ENCODE measurements at regions not wholly inside any gene's neighbourhood (a gene's known extent, or its start where the extent isn't known, plus 50 kb on each side); places are given as distances from the start of the nearest gene placed in this dataset.
A peak's percentile ranks its signal among the peaks of the same experiment; 100 is the strongest.
"Not testable (repeated sequence)": the region's sequence is repeated elsewhere in the genome, so short reads cannot be mapped to it uniquely, and the experiment has no call there.

GRCh38 chr12:54799966-54800365 lies 54.4 kb upstream of the MUCL1 start:
- H3K4me1 Mint-ChIP-seq (ENCODE audit: low read depth); H3K36me3 Mint-ChIP-seq (ENCODE audit: insufficient read depth in 2 of 2); H3K9me3 Mint-ChIP-seq; ATAC-seq (replicated peaks in 1 of 2); DNase-seq; H3K27me3 Mint-ChIP-seq (ENCODE audit: low read depth); H3K4me3 Mint-ChIP-seq; H3K27ac Mint-ChIP-seq: not testable (repeated sequence)

- DNase-seq (no peak), ATAC-seq (replicated peaks in 1 of 2) (no peak)
- no peaks in the 10 kb centered on the region for H3K36me3 Mint-ChIP-seq (ENCODE audit: insufficient read depth in 2 of 2)
- no peaks in the 10 kb centered on the region for H3K9me3 Mint-ChIP-seq
- H3K27ac Mint-ChIP-seq = no peak overlapping the region
- no peak overlapping the region for H3K4me3 Mint-ChIP-seq
- H3K27me3 Mint-ChIP-seq (ENCODE audit: low read depth) = no peaks in the 10 kb centered on the region
- no peaks in the 10 kb centered on the region for H3K4me1 Mint-ChIP-seq (ENCODE audit: low read depth)
These were observed 55.7 kb upstream of the MUCL1 start for GRCh38 chr12:54798651-54799050.

- DNase-seq (no peak), ATAC-seq (replicated peaks in 1 of 2) (no peak)
- H3K4me1 Mint-ChIP-seq (ENCODE audit: low read depth) = no peaks in the 10 kb centered on the region
- no peaks in the 10 kb centered on the region for H3K9me3 Mint-ChIP-seq
- no peak overlapping the region for H3K27ac Mint-ChIP-seq
- H3K27me3 Mint-ChIP-seq (ENCODE audit: low read depth) = no peaks in the 10 kb centered on the region
- no peak overlapping the region for H3K4me3 Mint-ChIP-seq
- H3K36me3 Mint-ChIP-seq (ENCODE audit: insufficient read depth in 2 of 2) = no peaks in the 10 kb centered on the region
These were observed 57.3 kb upstream of the MUCL1 start for GRCh38 chr12:54796991-54797390.

GRCh38 chr12:54795644-54796043 lies 58.7 kb upstream of the MUCL1 start:
- ATAC-seq (replicated peaks in 1 of 2) (no peak), DNase-seq (no peak)
- no peaks in the 10 kb centered on the region for H3K4me1 Mint-ChIP-seq (ENCODE audit: low read depth)
- no peak overlapping the region for H3K27ac Mint-ChIP-seq
- no peaks in the 10 kb centered on the region for H3K27me3 Mint-ChIP-seq (ENCODE audit: low read depth)
- no peak overlapping the region for H3K4me3 Mint-ChIP-seq
- no peaks in the 10 kb centered on the region for H3K36me3 Mint-ChIP-seq (ENCODE audit: insufficient read depth in 2 of 2)
- no peaks in the 10 kb centered on the region for H3K9me3 Mint-ChIP-seq

- peaks cover 14 to 16% of the 10 kb centered on the region in 2 donors for H3K9me3 Mint-ChIP-seq
These were observed 68.2 kb upstream of the MUCL1 start for GRCh38 chr12:54786081-54786480.

GRCh38 chr12:54784115-54784514 lies 70.2 kb upstream of the MUCL1 start:
- no peak for ATAC-seq (replicated peaks in 1 of 2)
- Mint-ChIP-seq H3K4me3 (no peak overlapping the region), H3K36me3 (ENCODE audit: insufficient read depth in 2 of 2) (peaks cover 6 to 11% of the 10 kb centered on the region in 2 donors), H3K4me1 (ENCODE audit: low read depth) (no peaks in the 10 kb centered on the region), H3K27me3 (ENCODE audit: low read depth) (no peaks in the 10 kb centered on the region), H3K27ac (no peak overlapping the region), H3K9me3 (peaks cover 14 to 16% of the 10 kb centered on the region in 2 donors)
- no peak for DNase-seq

More at GRCh38 chr12:54786081-54786480, 68.2 kb upstream of the MUCL1 start:
- Mint-ChIP-seq H3K27me3 (ENCODE audit: low read depth) (no peaks in the 10 kb centered on the region), H3K36me3 (ENCODE audit: insufficient read depth in 2 of 2) (peaks cover 6 to 11% of the 10 kb centered on the region in 2 donors), H3K27ac (no peak overlapping the region), H3K4me3 (no peak overlapping the region), H3K4me1 (ENCODE audit: low read depth) (no peaks in the 10 kb centered on the region)
- DNase-seq = no peak
- no peak for ATAC-seq (replicated peaks in 1 of 2)

- H3K27me3 Mint-ChIP-seq (ENCODE audit: low read depth); H3K4me1 Mint-ChIP-seq (ENCODE audit: low read depth); H3K9me3 Mint-ChIP-seq; ATAC-seq (replicated peaks in 1 of 2); H3K27ac Mint-ChIP-seq; DNase-seq; H3K4me3 Mint-ChIP-seq; H3K36me3 Mint-ChIP-seq (ENCODE audit: insufficient read depth in 2 of 2): not testable (repeated sequence)
These were observed 77.3 kb upstream of the MUCL1 start for GRCh38 chr12:54777031-54777430.

- H3K27me3 Mint-ChIP-seq (ENCODE audit: low read depth) = peaks cover 8% of the 10 kb centered on the region
- peaks cover 3 to 4% of the 10 kb centered on the region in 2 donors for H3K36me3 Mint-ChIP-seq (ENCODE audit: insufficient read depth in 2 of 2)
- DNase-seq (no peak), ATAC-seq (replicated peaks in 1 of 2) (no peak)
- peaks cover 0 to 4% of the 10 kb centered on the region in 2 donors for H3K9me3 Mint-ChIP-seq
- H3K4me1 Mint-ChIP-seq (ENCODE audit: low read depth) = peaks cover 6% of the 10 kb centered on the region
- no peak overlapping the region for H3K4me3 Mint-ChIP-seq
- H3K27ac Mint-ChIP-seq = no peak overlapping the region
These were observed 80.7 kb upstream of the MUCL1 start for GRCh38 chr12:54773593-54773992.

- H3K27me3 Mint-ChIP-seq (ENCODE audit: low read depth) = no peaks in the 10 kb centered on the region
- DNase-seq (no peak), ATAC-seq (replicated peaks in 1 of 2) (no peak)
- no peaks in the 10 kb centered on the region for H3K9me3 Mint-ChIP-seq
- H3K4me3 Mint-ChIP-seq = peak overlapping the region in 1 of 2 donors; percentile 7
- peak overlapping the region; percentile 3 for H3K27ac Mint-ChIP-seq
- peaks cover 8% of the 10 kb centered on the region for H3K4me1 Mint-ChIP-seq (ENCODE audit: low read depth)
- H3K36me3 Mint-ChIP-seq (ENCODE audit: insufficient read depth in 2 of 2) = no peaks in the 10 kb centered on the region
These were observed 88.7 kb upstream of the MUCL1 start for GRCh38 chr12:54765652-54766051.

GRCh38 chr12:54762390-54762789 lies 91.9 kb upstream of the MUCL1 start:
- H3K9me3 Mint-ChIP-seq = peaks cover 3 to 5% of the 10 kb centered on the region in 2 donors
- H3K27ac Mint-ChIP-seq = no peak overlapping the region
- peaks cover 0 to 6% of the 10 kb centered on the region in 2 donors for H3K36me3 Mint-ChIP-seq (ENCODE audit: insufficient read depth in 2 of 2)
- DNase-seq (no peak), ATAC-seq (replicated peaks in 1 of 2) (no peak)
- peaks cover 8% of the 10 kb centered on the region for H3K4me1 Mint-ChIP-seq (ENCODE audit: low read depth)
- no peaks in the 10 kb centered on the region for H3K27me3 Mint-ChIP-seq (ENCODE audit: low read depth)
- no peak overlapping the region for H3K4me3 Mint-ChIP-seq

GRCh38 chr12:54759751-54760150 lies 94.6 kb upstream of the MUCL1 start:
- no peak overlapping the region for H3K4me3 Mint-ChIP-seq
- ATAC-seq (replicated peaks in 1 of 2) (peak in 1 of 2 donors; percentile 43), DNase-seq (peak; percentile 8 to 9)
- H3K27ac Mint-ChIP-seq = no peak overlapping the region
- peaks cover 3 to 5% of the 10 kb centered on the region in 2 donors for H3K9me3 Mint-ChIP-seq
- no peaks in the 10 kb centered on the region for H3K4me1 Mint-ChIP-seq (ENCODE audit: low read depth)
- H3K36me3 Mint-ChIP-seq (ENCODE audit: insufficient read depth in 2 of 2) = peaks cover 0 to 6% of the 10 kb centered on the region in 2 donors
- H3K27me3 Mint-ChIP-seq (ENCODE audit: low read depth) = no peaks in the 10 kb centered on the region

GRCh38 chr12:54751493-54751892 lies 102.8 kb upstream of the MUCL1 start:
- Mint-ChIP-seq H3K27me3 (ENCODE audit: low read depth) (no peaks in the 10 kb centered on the region), H3K9me3 (no peaks in the 10 kb centered on the region), H3K27ac (no peak overlapping the region), H3K4me1 (ENCODE audit: low read depth) (peaks cover 19% of the 10 kb centered on the region), H3K4me3 (no peak overlapping the region), H3K36me3 (ENCODE audit: insufficient read depth in 2 of 2) (no peaks in the 10 kb centered on the region)
- no peak for ATAC-seq (replicated peaks in 1 of 2)
- no peak for DNase-seq

- H3K27ac Mint-ChIP-seq = no peak overlapping the region
- peak overlapping the region in 1 of 2 donors; percentile 24 for H3K4me3 Mint-ChIP-seq
- DNase-seq = peak; percentile 23 to 51
- ATAC-seq (replicated peaks in 1 of 2) = peak; percentile 53 to 64
- no peaks in the 10 kb centered on the region for H3K36me3 Mint-ChIP-seq (ENCODE audit: insufficient read depth in 2 of 2)
- H3K9me3 Mint-ChIP-seq = no peaks in the 10 kb centered on the region
- H3K27me3 Mint-ChIP-seq (ENCODE audit: low read depth) = no peaks in the 10 kb centered on the region
- H3K4me1 Mint-ChIP-seq (ENCODE audit: low read depth) = peaks cover 19% of the 10 kb centered on the region
These were observed 101.1 kb upstream of the DCD start for GRCh38 chr12:54749191-54749818.

GRCh38 chr12:54744590-54744989 lies 96.4 kb upstream of the DCD start:
- Mint-ChIP-seq H3K36me3 (ENCODE audit: insufficient read depth in 2 of 2) (peaks cover 0 to 4% of the 10 kb centered on the region in 2 donors), H3K9me3 (no peaks in the 10 kb centered on the region), H3K4me1 (ENCODE audit: low read depth) (peaks cover 25% of the 10 kb centered on the region), H3K4me3 (no peak overlapping the region), H3K27ac (no peak overlapping the region), H3K27me3 (ENCODE audit: low read depth) (no peaks in the 10 kb centered on the region)
- ATAC-seq (replicated peaks in 1 of 2) (no peak), DNase-seq (no peak)
